Spleen (tissue), 7 donors: ENCODE measurements at regions not wholly inside any gene's neighbourhood (a gene's known extent, or its start where the extent isn't known, plus 50 kb on each side); places are given as distances from the start of the nearest gene placed in this dataset.

Experiments
- POLR2A ChIP-seq, 3 donors: fragments of 450-650 bp; IDR thresholded peaks; one replicate each; pipeline ENCODE4 v1.5.1; 2017; ENCODE audit warnings: antibody characterized with exemption in 3 of 3, mild to moderate bottlenecking in 1 of 3
- TF ChIP-seq, protein P1 (sequence below), 11 experiments: fragments of 200-600 bp in 7 of 11; fragments of 450-650 bp in 4 of 11; sonication (generic) in 4 of 11; IDR thresholded peaks in 8 of 11; conservative IDR thresholded peaks in 3 of 11; 1 replicate in 7 of 11; 2 replicates in 4 of 11; pipeline versions ENCODE4 v1.4.0 to v1.8.0; 2016 to 2021; ENCODE audit warnings: antibody characterized with exemption in 11 of 11, inconsistent platforms in 4 of 11, mild to moderate bottlenecking in 1 of 11
- donor health status: DM: no; HTN: no; CAD: no; lungs with moderate emphysema.
- donor health status: DM: no; HTN: no; CAD: no.
- donor health status: DM: no; HTN: no; CAD: no.

DNA sequence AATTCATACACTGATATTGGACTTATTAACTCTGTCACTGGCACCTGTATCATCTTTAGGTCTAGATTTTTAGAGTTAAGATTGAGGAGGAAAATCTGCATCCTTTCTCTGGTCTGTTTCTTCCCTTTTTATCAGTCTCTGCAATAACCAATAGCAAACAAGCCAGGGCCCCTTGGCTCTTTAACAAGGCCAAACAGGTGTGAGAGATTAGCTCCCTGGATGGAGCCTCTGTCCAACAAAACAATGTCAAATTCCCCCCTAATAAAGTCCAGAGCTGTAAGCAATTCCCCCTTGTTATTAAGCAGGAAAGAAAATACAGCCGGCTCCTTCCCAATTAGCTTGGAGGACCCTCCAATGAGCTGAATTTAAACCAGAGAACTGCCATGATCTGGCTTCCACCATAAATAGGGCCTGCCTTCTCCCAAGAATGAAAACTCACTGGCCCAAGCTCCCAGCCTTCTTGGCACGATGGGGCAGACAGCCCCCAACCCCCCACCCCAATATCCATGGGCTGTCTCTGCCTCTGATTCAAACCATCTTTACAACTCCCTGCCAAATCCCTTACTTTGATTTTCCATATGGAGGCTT lies 56.1 kb upstream of the SOX9 start:
- TF ChIP-seq, protein P1, sequence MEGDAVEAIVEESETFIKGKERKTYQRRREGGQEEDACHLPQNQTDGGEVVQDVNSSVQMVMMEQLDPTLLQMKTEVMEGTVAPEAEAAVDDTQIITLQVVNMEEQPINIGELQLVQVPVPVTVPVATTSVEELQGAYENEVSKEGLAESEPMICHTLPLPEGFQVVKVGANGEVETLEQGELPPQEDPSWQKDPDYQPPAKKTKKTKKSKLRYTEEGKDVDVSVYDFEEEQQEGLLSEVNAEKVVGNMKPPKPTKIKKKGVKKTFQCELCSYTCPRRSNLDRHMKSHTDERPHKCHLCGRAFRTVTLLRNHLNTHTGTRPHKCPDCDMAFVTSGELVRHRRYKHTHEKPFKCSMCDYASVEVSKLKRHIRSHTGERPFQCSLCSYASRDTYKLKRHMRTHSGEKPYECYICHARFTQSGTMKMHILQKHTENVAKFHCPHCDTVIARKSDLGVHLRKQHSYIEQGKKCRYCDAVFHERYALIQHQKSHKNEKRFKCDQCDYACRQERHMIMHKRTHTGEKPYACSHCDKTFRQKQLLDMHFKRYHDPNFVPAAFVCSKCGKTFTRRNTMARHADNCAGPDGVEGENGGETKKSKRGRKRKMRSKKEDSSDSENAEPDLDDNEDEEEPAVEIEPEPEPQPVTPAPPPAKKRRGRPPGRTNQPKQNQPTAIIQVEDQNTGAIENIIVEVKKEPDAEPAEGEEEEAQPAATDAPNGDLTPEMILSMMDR (IDR thresholded peaks at IDR 0.05 in 8 of 11, conservative IDR thresholded peaks at IDR 0.05 in 3 of 11): no peak
- TF ChIP-seq POLR2A (IDR thresholded peaks at IDR 0.05): no peak
